ENCODE measurements at regions not wholly inside any gene's neighbourhood (a gene's known extent, or its start where the extent isn't known, plus 50 kb on each side); places are given as distances from the start of the nearest gene placed in this dataset.

DNA sequence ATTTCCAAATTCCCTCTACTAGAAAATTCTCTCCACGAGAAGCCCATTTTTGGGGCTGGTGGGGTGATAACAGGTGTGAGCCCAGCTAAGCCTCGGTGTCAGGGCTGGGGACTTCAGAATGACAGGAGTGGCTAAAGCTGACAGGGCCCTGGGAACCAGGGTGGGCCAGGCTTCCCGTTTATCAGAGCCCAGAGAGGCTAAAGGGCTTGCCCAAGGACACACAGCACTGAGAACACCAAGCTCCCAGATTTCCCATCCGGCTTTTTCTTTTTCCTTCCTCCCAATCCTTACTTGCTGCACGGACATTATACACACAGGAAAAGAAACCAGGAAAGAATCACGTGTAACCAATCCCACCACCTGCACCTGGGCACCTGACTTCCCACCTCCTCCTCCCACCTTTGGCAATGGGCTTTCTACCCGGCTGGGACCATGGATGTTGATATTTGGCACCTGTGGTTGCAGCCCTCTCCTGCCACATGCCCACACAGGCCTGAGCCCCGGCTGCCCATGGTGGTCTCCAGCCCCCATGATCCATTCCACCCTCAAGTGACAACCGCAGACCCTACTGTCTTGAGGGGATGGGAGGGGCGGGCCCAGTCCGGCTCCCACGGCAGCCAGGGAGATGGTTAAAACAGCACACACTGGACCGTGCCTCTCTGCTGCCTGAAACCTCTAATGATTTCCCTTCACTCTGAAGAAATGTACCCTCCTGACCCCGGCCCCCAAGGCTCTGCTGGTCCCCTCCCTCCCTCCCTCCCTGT, 78.9 kb downstream of the ENGASE start:
- H3K27ac ChIP-seq (ENCODE audit: low read length), result no peak overlapping the region
- H3K27me3 ChIP-seq (ENCODE audit: control insufficient read depth, insufficient read depth, low read length), result peaks cover 13% of the 10 kb centered on the region
- DNase-seq, result no peak
- no peaks in the 10 kb centered on the region for H3K4me1 ChIP-seq (ENCODE audit: control insufficient read depth, insufficient read depth, low read length)
- no peaks in the 10 kb centered on the region for H3K9me3 ChIP-seq (ENCODE audit: control insufficient read depth, low read depth, low read length)
- H3K4me3 ChIP-seq (ENCODE audit: low read length), result no peak overlapping the region
- no peaks in the 10 kb centered on the region for H3K36me3 ChIP-seq (ENCODE audit: control insufficient read depth, insufficient read depth, low read length)
- no CpG with 5 or more reads among the region's 14 CpGs for WGBS (ENCODE audit: insufficient coverage, low lambda C conversion rate)

DNA sequence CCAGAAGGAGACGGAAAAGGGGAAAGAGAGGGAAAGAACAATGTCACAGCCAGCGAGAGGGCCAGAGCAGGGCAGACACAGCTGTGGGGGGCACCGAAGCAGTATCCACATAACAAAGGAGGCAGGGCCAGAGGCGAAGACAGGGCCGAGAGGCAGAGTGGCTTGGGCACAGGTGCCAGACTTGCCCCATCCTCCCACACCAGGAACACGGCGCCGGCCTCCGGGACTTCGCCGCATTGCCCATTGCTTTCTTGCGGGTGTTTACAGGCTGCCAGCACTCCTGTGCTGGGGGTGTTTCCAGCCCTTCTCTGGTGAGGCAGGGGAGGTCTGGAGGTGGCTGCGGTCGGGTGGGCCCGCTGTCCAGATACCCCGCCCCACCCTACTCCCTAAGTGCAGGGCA, 78.0 kb downstream of the ENGASE start:
- no peak for DNase-seq
- Histone ChIP-seq H3K4me3 (ENCODE audit: low read length) (no peak overlapping the region), H3K27ac (ENCODE audit: low read length) (no peak overlapping the region), H3K36me3 (ENCODE audit: control insufficient read depth, insufficient read depth, low read length) (no peaks in the 10 kb centered on the region), H3K4me1 (ENCODE audit: control insufficient read depth, insufficient read depth, low read length) (no peaks in the 10 kb centered on the region), H3K9me3 (ENCODE audit: control insufficient read depth, low read depth, low read length) (no peaks in the 10 kb centered on the region), H3K27me3 (ENCODE audit: control insufficient read depth, insufficient read depth, low read length) (peaks cover 12% of the 10 kb centered on the region)
- WGBS (ENCODE audit: insufficient coverage, low lambda C conversion rate), result 50% methylated on average over 1 of the region's 16 CpGs

- Histone ChIP-seq H3K9me3 (ENCODE audit: control insufficient read depth, low read depth, low read length) (no peaks in the 10 kb centered on the region), H3K27me3 (ENCODE audit: control insufficient read depth, insufficient read depth, low read length) (peaks cover 12% of the 10 kb centered on the region), H3K4me1 (ENCODE audit: control insufficient read depth, insufficient read depth, low read length) (no peaks in the 10 kb centered on the region), H3K36me3 (ENCODE audit: control insufficient read depth, insufficient read depth, low read length) (no peaks in the 10 kb centered on the region), H3K4me3 (ENCODE audit: low read length) (no peak overlapping the region), H3K27ac (ENCODE audit: low read length) (no peak overlapping the region)
- WGBS (ENCODE audit: insufficient coverage, low lambda C conversion rate), result no CpG with 5 or more reads among the region's 13 CpGs
- DNase-seq, result no peak
Observed at GRCh38 chr17:79152110-79152509, 77.5 kb downstream of the ENGASE start.

DNA sequence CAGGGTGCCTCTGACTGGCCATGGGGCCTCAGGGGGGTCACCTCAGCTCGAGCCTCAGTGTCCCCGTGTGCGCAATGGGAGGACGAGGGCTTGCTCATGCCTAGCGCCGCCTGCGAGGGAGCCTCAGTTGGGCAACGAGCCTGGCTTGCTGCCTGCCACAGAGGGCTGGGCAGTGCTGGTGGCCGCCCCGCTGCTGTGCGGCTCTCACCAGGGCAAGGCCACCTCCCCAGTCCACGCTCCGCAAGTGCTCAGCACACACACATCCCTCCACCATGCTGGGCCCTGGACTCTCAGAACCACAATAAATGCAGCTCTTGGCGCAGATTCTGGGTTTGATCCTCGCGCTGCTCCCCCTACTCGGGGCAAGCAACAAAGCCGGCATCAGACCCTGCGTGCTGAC, 76.2 kb downstream of the ENGASE start:
- Histone ChIP-seq H3K4me3 (ENCODE audit: low read length) (no peak overlapping the region), H3K27ac (ENCODE audit: low read length) (no peak overlapping the region), H3K4me1 (ENCODE audit: control insufficient read depth, insufficient read depth, low read length) (no peaks in the 10 kb centered on the region), H3K9me3 (ENCODE audit: control insufficient read depth, low read depth, low read length) (no peaks in the 10 kb centered on the region), H3K36me3 (ENCODE audit: control insufficient read depth, insufficient read depth, low read length) (no peaks in the 10 kb centered on the region), H3K27me3 (ENCODE audit: control insufficient read depth, insufficient read depth, low read length) (peaks cover 12% of the 10 kb centered on the region)
- DNase-seq, result no peak
- no CpG with 5 or more reads among the region's 19 CpGs for WGBS (ENCODE audit: insufficient coverage, low lambda C conversion rate)

- DNase-seq, result no peak
- Histone ChIP-seq H3K4me3 (ENCODE audit: low read length) (no peak overlapping the region), H3K9me3 (ENCODE audit: control insufficient read depth, low read depth, low read length) (no peaks in the 10 kb centered on the region), H3K36me3 (ENCODE audit: control insufficient read depth, insufficient read depth, low read length) (no peaks in the 10 kb centered on the region), H3K27me3 (ENCODE audit: control insufficient read depth, insufficient read depth, low read length) (peaks cover 12% of the 10 kb centered on the region), H3K27ac (ENCODE audit: low read length) (no peak overlapping the region), H3K4me1 (ENCODE audit: control insufficient read depth, insufficient read depth, low read length) (no peaks in the 10 kb centered on the region)
- no CpG with 5 or more reads among the region's 14 CpGs for WGBS (ENCODE audit: insufficient coverage, low lambda C conversion rate)
Observed at GRCh38 chr17:79150035-79150733, 75.6 kb downstream of the ENGASE start.

DNA sequence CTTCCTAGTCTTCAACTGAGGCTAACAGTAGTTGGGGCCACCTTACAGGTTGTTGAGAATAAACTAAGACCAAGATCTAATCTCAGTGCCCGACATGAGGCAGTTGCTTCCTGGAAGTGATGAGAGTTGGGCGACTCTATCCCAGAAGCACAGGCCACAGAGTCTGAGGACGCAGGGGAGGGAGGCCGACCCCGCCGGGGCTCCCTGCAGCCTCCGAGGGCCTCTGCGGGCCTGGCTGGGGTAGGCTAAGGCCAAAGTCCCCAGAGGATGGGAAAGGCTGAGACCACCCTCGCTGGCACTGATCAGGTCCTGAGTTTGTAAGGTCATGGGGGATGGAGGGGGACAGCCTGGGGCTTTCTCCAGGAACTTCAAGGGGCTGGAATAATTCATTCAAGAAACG, 74.0 kb downstream of the ENGASE start:
- Histone ChIP-seq H3K4me1 (ENCODE audit: control insufficient read depth, insufficient read depth, low read length) (no peaks in the 10 kb centered on the region), H3K27ac (ENCODE audit: low read length) (no peak overlapping the region), H3K9me3 (ENCODE audit: control insufficient read depth, low read depth, low read length) (no peaks in the 10 kb centered on the region), H3K27me3 (ENCODE audit: control insufficient read depth, insufficient read depth, low read length) (peaks cover 11% of the 10 kb centered on the region), H3K4me3 (ENCODE audit: low read length) (no peak overlapping the region), H3K36me3 (ENCODE audit: control insufficient read depth, insufficient read depth, low read length) (no peaks in the 10 kb centered on the region)
- WGBS (ENCODE audit: insufficient coverage, low lambda C conversion rate), result no CpG with 5 or more reads among the region's 10 CpGs
- DNase-seq, result no peak

DNA sequence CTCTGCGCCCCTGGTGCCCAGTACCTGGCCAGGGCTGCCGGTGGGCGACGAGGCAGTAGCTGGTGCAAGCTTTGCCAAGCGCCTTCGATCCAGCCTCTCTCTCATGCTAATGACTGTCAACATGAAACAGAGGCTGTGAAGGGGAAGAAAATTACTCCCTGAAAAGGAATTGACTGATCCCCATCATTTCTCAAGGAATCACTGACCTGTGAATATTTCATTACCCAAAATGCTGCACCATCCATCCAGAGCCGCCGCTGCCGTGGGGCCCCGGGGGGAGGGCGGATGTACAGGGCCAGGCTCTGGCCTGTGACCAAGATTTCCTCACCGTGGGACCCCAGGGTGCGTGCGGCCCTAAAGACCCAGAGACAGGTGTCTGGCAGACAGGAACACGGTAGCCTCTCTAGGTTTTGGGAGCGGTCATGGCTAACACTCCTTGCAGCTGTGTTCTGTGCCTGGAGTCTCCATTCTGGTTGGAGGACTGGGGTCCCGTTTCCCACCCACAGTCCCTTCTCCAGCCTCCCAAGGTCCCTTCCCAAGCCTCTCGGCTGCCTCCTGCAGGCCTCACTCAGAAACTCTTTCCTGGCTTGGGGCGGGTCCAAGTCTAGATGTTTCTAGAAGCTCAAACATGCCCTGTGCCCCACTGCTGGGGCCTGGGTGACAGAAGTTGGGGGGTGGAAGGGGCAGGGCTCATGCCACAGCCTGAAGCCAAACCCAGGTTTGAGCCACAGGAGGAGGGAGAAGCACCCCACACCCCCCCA, 73.3 kb downstream of the ENGASE start:
- H3K4me3 ChIP-seq (ENCODE audit: low read length), result no peak overlapping the region
- no CpG with 5 or more reads among the region's 19 CpGs for WGBS (ENCODE audit: insufficient coverage, low lambda C conversion rate)
- no peaks in the 10 kb centered on the region for H3K9me3 ChIP-seq (ENCODE audit: control insufficient read depth, low read depth, low read length)
- H3K36me3 ChIP-seq (ENCODE audit: control insufficient read depth, insufficient read depth, low read length), result no peaks in the 10 kb centered on the region
- H3K27ac ChIP-seq (ENCODE audit: low read length), result no peak overlapping the region
- no peaks in the 10 kb centered on the region for H3K4me1 ChIP-seq (ENCODE audit: control insufficient read depth, insufficient read depth, low read length)
- H3K27me3 ChIP-seq (ENCODE audit: control insufficient read depth, insufficient read depth, low read length), result peaks cover 6% of the 10 kb centered on the region
- no peak for DNase-seq

DNA sequence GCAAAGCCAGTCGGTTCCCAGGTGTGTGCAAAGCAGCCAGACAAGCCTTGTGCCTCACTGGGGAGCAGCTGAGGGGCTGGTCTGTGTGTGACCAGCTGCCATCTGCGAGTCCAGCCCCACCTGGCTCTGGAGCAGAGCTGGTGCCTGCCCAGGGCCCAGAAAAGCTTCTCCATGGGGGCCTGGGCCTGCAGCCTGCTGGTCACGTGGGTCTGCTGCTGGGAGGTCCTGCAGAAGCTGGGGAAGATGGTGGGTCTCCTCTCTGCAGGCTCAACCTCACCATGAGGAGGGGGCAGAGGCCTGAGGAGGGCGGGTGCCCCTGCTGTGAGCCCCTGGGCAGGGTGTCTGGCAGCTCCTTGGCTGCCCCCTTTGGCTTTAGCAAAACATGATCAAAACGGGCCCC, 71.9 kb downstream of the ENGASE start:
- no peak for DNase-seq
- H3K4me1 ChIP-seq (ENCODE audit: control insufficient read depth, insufficient read depth, low read length), result no peaks in the 10 kb centered on the region
- no peak overlapping the region for H3K27ac ChIP-seq (ENCODE audit: low read length)
- H3K36me3 ChIP-seq (ENCODE audit: control insufficient read depth, insufficient read depth, low read length), result no peaks in the 10 kb centered on the region
- H3K4me3 ChIP-seq (ENCODE audit: low read length), result no peak overlapping the region
- H3K9me3 ChIP-seq (ENCODE audit: control insufficient read depth, low read depth, low read length), result no peaks in the 10 kb centered on the region
- no CpG with 5 or more reads among the region's 5 CpGs for WGBS (ENCODE audit: insufficient coverage, low lambda C conversion rate)
- peaks cover 16% of the 10 kb centered on the region for H3K27me3 ChIP-seq (ENCODE audit: control insufficient read depth, insufficient read depth, low read length)

- Histone ChIP-seq H3K4me3 (ENCODE audit: low read length) (no peak overlapping the region), H3K27ac (ENCODE audit: low read length) (no peak overlapping the region), H3K36me3 (ENCODE audit: control insufficient read depth, insufficient read depth, low read length) (no peaks in the 10 kb centered on the region), H3K9me3 (ENCODE audit: control insufficient read depth, low read depth, low read length) (no peaks in the 10 kb centered on the region), H3K4me1 (ENCODE audit: control insufficient read depth, insufficient read depth, low read length) (no peaks in the 10 kb centered on the region), H3K27me3 (ENCODE audit: control insufficient read depth, insufficient read depth, low read length) (peaks cover 24% of the 10 kb centered on the region)
- no peak for DNase-seq
- no CpG with 5 or more reads among the region's 18 CpGs for WGBS (ENCODE audit: insufficient coverage, low lambda C conversion rate)
Observed at GRCh38 chr17:79145548-79145947, 70.9 kb downstream of the ENGASE start.

DNA sequence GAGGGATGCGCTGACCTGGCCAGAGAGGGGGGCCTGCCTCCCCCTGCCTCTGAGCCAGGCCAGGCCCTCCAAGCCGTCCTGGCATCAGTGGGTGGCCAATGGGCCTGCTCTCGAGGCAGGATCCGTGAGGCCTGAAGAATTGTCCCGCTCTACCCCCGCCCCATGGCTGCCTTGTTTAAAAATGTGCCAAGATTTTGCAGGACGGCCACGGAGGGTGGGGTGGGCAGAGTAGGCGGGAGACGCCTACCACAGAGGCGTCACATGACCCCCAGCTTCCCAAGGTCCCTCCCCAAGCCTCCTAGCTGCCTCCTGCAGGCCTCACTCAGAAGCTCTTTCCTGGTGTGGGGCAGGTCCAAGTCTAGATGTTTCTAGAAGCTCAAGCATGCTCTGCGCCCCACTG, 69.5 kb downstream of the ENGASE start:
- no peak for DNase-seq
- Histone ChIP-seq H3K4me3 (ENCODE audit: low read length) (no peak overlapping the region), H3K9me3 (ENCODE audit: control insufficient read depth, low read depth, low read length) (no peaks in the 10 kb centered on the region), H3K27me3 (ENCODE audit: control insufficient read depth, insufficient read depth, low read length) (peaks cover 28% of the 10 kb centered on the region), H3K27ac (ENCODE audit: low read length) (no peak overlapping the region), H3K36me3 (ENCODE audit: control insufficient read depth, insufficient read depth, low read length) (no peaks in the 10 kb centered on the region), H3K4me1 (ENCODE audit: control insufficient read depth, insufficient read depth, low read length) (no peaks in the 10 kb centered on the region)
- no CpG with 5 or more reads among the region's 12 CpGs for WGBS (ENCODE audit: insufficient coverage, low lambda C conversion rate)
